ENCODE measurements at regions not wholly inside any gene's neighbourhood (a gene's known extent, or its start where the extent isn't known, plus 50 kb on each side); places are given as distances from the start of the nearest gene placed in this dataset.

DNA sequence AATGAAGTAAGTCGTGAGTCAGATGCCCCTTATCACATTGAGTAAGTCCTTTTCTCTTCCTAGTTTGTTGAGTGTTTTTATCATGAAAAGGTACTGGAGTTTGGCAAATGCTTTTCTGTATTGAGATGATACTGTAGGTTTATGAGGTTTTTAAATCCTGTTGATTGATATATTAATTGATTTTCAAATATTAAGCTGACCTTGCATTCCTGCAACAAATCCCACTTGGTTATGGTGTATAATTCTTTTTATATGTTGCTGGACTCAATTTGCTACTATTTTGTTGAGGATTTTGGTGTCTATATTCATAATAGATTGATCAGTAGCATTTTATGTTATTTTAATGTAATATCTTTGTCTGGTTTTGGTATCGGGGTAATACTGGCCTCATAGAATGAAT is 81.0 kb upstream of the BNC2 start:
- DNase-seq: no peak

DNA sequence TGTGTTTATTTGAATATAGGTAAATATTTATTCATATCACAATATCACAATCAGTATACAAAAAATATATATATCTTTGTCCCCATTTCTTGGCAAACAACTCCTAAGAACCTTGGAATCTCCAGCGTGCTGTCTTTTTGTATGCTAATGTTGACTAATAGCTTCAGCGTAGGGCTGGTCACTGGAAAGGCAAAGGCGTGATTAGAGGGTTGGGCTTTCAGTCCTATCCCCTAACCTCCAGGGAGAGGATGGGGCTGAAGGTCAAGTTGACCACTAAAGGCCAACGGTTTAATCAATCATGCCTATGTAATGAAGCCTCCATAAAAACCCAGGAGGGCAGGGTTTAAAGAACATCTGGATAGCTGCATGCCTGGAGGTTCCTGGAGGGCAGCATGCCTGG is 79.6 kb upstream of the BNC2 start:
- DNase-seq: no peak

DNA sequence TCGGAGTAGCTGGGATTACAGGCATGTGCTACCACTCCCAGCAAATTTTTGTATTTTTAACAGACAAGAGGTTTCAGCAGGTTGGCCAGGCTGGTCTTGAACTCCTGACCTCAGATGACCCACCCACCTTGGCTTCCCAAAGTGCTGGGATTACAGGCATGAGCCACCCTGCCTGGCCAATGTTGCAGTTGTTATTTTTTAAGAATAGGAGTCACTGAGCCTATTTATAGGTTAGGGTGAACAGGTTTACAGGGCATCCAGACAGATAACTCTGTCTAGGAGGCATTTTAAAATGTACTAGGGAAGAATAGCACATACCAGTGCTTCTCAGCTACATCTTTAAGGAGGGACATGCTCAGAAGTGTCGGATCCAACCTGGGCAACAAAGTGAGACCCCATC is 60.1 kb upstream of the BNC2 start:
- no peak for DNase-seq

DNA sequence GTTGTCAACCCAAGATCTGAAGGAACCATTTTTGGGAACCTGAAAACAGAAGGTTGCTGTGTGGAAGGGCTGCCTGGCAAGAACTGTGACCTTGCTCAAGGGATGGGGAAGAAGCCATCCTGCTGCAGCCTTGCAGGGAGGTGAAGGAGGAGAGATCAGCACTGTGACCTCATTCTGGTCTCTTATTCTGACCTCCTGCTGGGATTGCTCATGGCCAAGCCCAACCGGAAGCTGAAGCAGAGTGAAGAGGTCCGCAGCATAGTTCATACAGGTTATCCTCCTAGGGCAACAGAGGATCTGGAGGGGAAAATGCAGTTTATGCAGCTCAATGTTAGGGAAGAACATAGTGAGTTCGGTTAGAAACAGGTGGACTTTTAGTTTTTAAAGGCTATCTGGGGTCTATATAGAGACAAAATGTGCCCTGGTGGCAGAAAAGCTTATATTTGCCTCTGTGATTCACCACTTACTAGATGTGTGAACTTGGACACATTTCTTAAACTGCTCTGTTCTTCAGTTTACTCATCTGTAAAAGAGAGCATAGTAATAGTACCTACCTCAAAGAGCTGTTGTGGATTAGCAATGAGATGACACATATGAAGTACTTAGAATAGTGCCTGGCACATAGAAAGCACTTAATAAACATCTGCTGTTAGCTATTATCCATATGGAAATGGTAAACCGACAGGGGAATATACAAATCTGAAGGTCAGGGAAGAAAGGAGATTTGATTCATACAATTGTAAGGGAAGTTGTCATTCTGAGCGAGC is 57.9 kb upstream of the BNC2 start:
- DNase-seq: no peak

DNA sequence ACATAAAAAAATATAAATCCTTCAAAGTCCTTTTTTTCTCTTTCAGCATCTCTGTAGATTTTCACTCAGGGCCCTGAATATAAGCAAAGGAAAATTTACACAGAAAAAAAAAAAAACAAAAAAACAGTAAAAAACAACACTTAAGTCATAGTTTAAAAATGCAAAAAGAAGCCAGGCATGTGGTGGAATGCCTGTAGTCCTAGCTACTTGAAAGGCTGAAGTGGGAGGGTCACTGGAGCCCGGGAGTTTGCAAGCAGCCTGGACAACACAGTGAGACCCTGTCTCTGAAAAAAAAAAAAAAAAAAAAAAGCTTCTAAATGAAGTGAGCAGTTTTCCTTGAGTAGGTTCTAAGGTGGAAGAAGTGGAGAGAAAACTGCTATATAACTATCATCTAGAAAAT is 55.0 kb upstream of the BNC2 start:
- DNase-seq: no peak

DNA sequence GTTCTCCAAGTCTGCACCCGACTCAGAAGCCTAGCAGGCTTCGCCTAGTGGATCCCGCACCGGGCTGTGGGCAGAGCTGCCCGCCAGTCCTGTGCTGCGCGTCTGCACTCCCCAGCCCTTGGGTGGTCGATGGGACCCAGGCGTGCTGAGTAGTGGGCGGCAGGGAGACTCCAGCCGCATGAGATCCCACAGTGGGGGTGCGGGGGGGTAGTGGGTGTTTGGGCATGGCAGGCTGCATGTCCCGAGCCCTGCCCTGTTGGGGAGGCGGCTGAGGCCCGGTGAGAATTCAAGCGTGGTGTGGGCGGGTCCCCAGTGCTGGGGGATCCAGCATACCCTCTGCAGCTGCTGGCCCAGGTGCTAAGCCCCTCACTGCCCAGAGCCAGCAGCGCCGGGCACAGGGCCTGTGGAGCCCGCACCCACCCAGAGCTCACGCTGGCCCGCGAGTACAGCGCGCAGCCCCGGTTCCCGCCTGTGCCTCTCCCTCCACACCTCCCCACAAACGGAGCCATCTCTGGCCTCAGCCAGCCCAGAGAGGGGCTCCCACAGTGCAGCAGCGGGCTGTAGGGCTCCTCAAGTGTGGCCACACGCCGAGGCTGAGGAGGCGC is 53.9 kb upstream of the BNC2 start:
- DNase-seq: no peak

DNA sequence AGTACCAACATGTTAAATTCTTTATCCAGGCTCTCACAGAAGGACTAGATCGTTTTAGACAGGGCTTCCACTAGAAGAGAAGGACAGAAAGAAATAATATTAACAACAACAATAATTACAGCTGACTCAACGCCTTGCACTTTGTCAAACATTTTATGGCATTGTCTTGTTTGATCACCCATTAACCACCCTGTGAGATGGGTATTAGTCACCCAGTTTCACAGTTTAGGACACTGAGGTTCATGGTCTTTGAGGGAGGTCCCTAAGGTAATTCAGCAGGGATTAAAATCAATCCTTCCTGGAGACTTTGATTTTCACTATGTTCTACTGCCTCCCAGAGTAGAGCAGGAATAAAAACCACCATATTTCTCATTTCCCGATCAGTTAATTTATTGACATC is 51.4 kb upstream of the BNC2 start:
- DNase-seq: no peak
